BLaER1 (cell line): ENCODE measurements at regions not wholly inside any gene's neighbourhood (a gene's known extent, or its start where the extent isn't known, plus 50 kb on each side); places are given as distances from the start of the nearest gene placed in this dataset.

ENCODE experiments used
- H3K27ac ChIP-seq: shearing (Covaris generic); formaldehyde crosslinking; 2 replicates; pipeline ENCODE4 v1.8.1; 2022
- H3K27me3 ChIP-seq: shearing (Covaris generic); formaldehyde crosslinking; 2 replicates; pipeline ENCODE4 v1.8.1; 2022
- H3K36me3 ChIP-seq: shearing (Covaris generic); formaldehyde crosslinking; 2 replicates; pipeline ENCODE4 v1.8.1; 2022
- H3K4me1 ChIP-seq: shearing (Covaris generic); formaldehyde crosslinking; 2 replicates; pipeline ENCODE4 v1.8.1; 2022
- H3K4me2 ChIP-seq: shearing (Covaris generic); formaldehyde crosslinking; 2 replicates; pipeline ENCODE4 v1.8.1; 2022
- H3K4me3 ChIP-seq: shearing (Covaris generic); formaldehyde crosslinking; 2 replicates; pipeline ENCODE4 v1.8.1; 2022
- H3K9ac ChIP-seq: shearing (Covaris generic); formaldehyde crosslinking; 2 replicates; pipeline ENCODE4 v1.8.1; 2022
- H3K9me3 ChIP-seq: shearing (Covaris generic); formaldehyde crosslinking; 2 replicates; pipeline ENCODE4 v1.8.1; 2022
- H4K20me1 ChIP-seq: shearing (Covaris generic); formaldehyde crosslinking; 2 replicates; pipeline ENCODE4 v1.8.1; 2022
- Cebpa-rat ChIP-seq: shearing (Covaris generic); IDR thresholded peaks from 2 replicates; pipeline ENCODE4 v1.8.1; 2022

DNA sequence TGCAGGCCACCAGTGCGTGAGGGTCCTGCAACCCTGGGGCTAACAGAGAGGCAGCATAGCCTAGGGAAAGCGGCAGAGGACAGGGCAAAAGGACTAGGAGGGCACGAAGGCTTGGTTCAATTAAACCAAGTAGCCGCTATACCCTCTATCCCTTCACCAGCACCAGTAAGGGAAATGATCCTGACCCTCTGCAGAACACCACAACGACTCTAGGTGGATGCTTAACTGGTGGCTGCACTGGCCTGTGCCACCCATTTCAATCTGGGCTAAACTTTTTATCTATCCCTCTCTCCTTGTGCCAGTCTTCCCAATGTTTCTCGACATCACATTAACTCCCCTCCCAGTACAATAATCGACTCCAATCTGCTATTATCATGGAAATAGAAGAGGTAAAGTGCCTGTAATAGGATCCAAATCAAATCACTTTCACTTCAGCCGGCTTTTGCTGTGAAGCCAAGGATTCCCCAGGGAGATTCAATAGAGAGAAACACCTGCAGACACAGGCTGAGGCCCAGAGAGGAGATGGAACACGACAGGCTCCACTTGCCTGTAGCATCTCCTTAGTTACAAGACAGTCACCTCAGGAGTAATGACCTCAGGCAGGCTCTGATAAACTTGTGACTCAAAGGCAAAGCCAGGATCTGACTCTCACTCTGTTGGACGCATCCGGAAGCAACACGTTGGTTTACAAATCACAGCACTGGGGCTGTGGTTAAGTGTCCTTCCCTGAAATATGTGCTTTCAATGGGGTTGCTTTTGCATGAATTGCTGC is 791.6 kb upstream of the ARRDC4 start:
- no peaks in the 10 kb centered on the region for H3K36me3 ChIP-seq
- no peaks in the 10 kb centered on the region for H4K20me1 ChIP-seq
- no peak overlapping the region for H3K4me3 ChIP-seq
- H3K4me2 ChIP-seq, result no peak overlapping the region
- H3K27me3 ChIP-seq, result no peaks in the 10 kb centered on the region
- H3K27ac ChIP-seq, result no peak overlapping the region
- no peak for TF ChIP-seq Cebpa-rat
- no peak overlapping the region for H3K9ac ChIP-seq
- 0 out of 2 replicates have a peak, but pooled peaks cover 5% of the 10 kb centered on the region for H3K9me3 ChIP-seq
- no peaks in the 10 kb centered on the region for H3K4me1 ChIP-seq

DNA sequence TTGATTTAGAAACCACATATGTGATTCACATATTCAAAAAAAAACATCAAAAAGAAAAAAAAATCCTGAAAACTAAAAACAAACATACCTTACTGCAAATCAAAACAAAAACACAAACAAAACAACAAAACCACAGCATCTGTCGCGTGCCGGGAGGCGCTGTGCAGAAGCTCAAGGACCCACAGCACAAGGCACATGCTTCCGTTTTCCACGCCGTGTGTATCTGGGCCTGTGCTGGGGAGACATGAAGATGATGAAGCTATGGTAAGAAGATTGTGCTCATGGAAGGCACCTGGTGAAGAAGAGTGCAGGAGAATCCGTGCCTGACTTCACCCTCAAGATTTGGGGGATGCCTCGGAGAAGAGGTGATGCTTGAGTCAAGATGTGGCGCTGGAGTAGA is 788.9 kb upstream of the ARRDC4 start:
- Histone ChIP-seq H3K4me3 (no peak overlapping the region), H3K9me3 (0 out of 2 replicates have a peak, but pooled peaks cover 5% of the 10 kb centered on the region), H3K27me3 (no peaks in the 10 kb centered on the region), H3K4me1 (no peaks in the 10 kb centered on the region), H3K27ac (no peak overlapping the region), H4K20me1 (no peaks in the 10 kb centered on the region), H3K4me2 (no peak overlapping the region), H3K9ac (no peak overlapping the region), H3K36me3 (no peaks in the 10 kb centered on the region)
- no peak for TF ChIP-seq Cebpa-rat

GRCh38 chr15:97174886-97175540 is 785.5 kb upstream of the ARRDC4 start:
- Histone ChIP-seq H3K4me3 (no peak overlapping the region), H3K9ac (no peak overlapping the region), H3K9me3 (0 out of 2 replicates have a peak, but pooled peaks cover 5% of the 10 kb centered on the region), H3K27me3 (no peaks in the 10 kb centered on the region), H3K4me1 (no peaks in the 10 kb centered on the region), H3K27ac (no peak overlapping the region), H3K36me3 (no peaks in the 10 kb centered on the region), H4K20me1 (no peaks in the 10 kb centered on the region), H3K4me2 (no peak overlapping the region)
- no peak for TF ChIP-seq Cebpa-rat

DNA sequence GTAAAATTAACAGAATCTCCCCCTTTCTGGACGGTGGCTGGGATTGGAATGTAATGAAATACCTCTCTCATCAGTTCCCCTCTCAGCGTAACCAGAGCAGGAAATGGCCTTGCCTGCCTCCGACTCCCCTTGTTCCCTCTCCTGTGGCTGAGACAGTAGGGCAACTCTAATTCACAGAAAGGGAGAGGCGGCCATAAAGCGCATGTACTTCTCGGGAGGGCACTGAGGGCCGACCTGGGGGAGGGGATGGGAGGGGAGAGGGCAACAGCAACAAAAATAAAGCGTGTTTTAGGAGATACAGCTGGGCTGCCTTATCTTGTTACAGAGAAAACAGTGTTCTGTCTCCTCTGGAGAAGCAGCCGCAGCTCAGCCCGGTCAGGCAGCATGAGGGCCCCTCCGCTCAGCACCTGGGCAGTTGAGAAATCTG is 783.3 kb upstream of the ARRDC4 start:
- Histone ChIP-seq H3K27ac (no peak overlapping the region), H4K20me1 (no peaks in the 10 kb centered on the region), H3K9me3 (0 out of 2 replicates have a peak, but pooled peaks cover 5% of the 10 kb centered on the region), H3K4me3 (no peak overlapping the region), H3K4me1 (no peaks in the 10 kb centered on the region), H3K9ac (no peak overlapping the region), H3K4me2 (no peak overlapping the region), H3K36me3 (no peaks in the 10 kb centered on the region), H3K27me3 (no peaks in the 10 kb centered on the region)
- TF ChIP-seq Cebpa-rat, result no peak

DNA sequence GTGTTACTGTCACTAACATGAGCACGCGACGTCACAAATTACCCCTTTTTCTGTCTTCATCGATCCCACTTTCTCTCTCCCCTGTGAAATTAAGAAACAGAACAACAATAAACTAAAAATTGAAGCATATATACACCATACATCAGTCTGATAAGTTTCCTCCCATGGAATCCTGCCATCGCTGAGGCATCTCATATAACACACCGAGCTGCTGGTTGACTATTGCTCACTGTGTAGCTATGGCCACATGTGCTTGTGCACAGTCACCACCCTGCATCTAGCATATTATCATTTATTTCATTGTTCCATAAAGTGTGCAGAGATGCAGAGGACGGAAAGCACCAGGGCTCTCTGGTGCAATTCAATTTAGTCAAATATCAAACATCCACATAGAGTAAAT is 777.9 kb upstream of the ARRDC4 start:
- no peak for TF ChIP-seq Cebpa-rat
- H3K4me2 ChIP-seq, result no peak overlapping the region
- H3K36me3 ChIP-seq, result no peaks in the 10 kb centered on the region
- H3K27me3 ChIP-seq, result no peaks in the 10 kb centered on the region
- no peaks in the 10 kb centered on the region for H3K4me1 ChIP-seq
- H3K27ac ChIP-seq, result no peak overlapping the region
- H3K9ac ChIP-seq, result no peak overlapping the region
- H3K9me3 ChIP-seq, result no peaks in the 10 kb centered on the region
- no peak overlapping the region for H3K4me3 ChIP-seq
- no peaks in the 10 kb centered on the region for H4K20me1 ChIP-seq

GRCh38 chr15:97189162-97189780 is 771.2 kb upstream of the ARRDC4 start:
- no peak overlapping the region for H3K4me3 ChIP-seq
- H3K27me3 ChIP-seq, result no peaks in the 10 kb centered on the region
- no peak overlapping the region for H3K4me2 ChIP-seq
- H3K36me3 ChIP-seq, result no peaks in the 10 kb centered on the region
- H3K4me1 ChIP-seq, result no peaks in the 10 kb centered on the region
- H3K27ac ChIP-seq, result no peak overlapping the region
- H3K9ac ChIP-seq, result no peak overlapping the region
- no peaks in the 10 kb centered on the region for H3K9me3 ChIP-seq
- no peak for TF ChIP-seq Cebpa-rat
- H4K20me1 ChIP-seq, result no peaks in the 10 kb centered on the region

- Histone ChIP-seq H4K20me1 (no peaks in the 10 kb centered on the region), H3K9me3 (no peaks in the 10 kb centered on the region), H3K27ac (no peak overlapping the region), H3K4me3 (no peak overlapping the region), H3K9ac (no peak overlapping the region), H3K36me3 (no peaks in the 10 kb centered on the region), H3K27me3 (no peaks in the 10 kb centered on the region), H3K4me1 (no peaks in the 10 kb centered on the region), H3K4me2 (no peak overlapping the region)
- no peak for TF ChIP-seq Cebpa-rat
Observed at GRCh38 chr15:97194750-97195149, 765.8 kb upstream of the ARRDC4 start.

- H4K20me1 ChIP-seq, result no peaks in the 10 kb centered on the region
- no peak overlapping the region for H3K4me2 ChIP-seq
- H3K36me3 ChIP-seq, result no peaks in the 10 kb centered on the region
- no peaks in the 10 kb centered on the region for H3K9me3 ChIP-seq
- H3K4me1 ChIP-seq, result no peaks in the 10 kb centered on the region
- TF ChIP-seq Cebpa-rat, result no peak
- no peak overlapping the region for H3K27ac ChIP-seq
- no peaks in the 10 kb centered on the region for H3K27me3 ChIP-seq
- no peak overlapping the region for H3K9ac ChIP-seq
- no peak overlapping the region for H3K4me3 ChIP-seq
Observed at GRCh38 chr15:97196048-97197014, 764.2 kb upstream of the ARRDC4 start.

GRCh38 chr15:97199393-97200051 is 761.0 kb upstream of the ARRDC4 start:
- no peaks in the 10 kb centered on the region for H3K9me3 ChIP-seq

More at GRCh38 chr15:97199393-97200051, 761.0 kb upstream of the ARRDC4 start:
- H4K20me1 ChIP-seq, result no peaks in the 10 kb centered on the region
- no peak overlapping the region for H3K9ac ChIP-seq
- H3K4me1 ChIP-seq, result no peaks in the 10 kb centered on the region
- no peaks in the 10 kb centered on the region for H3K27me3 ChIP-seq
- no peak overlapping the region for H3K27ac ChIP-seq
- TF ChIP-seq Cebpa-rat, result no peak
- H3K36me3 ChIP-seq, result no peaks in the 10 kb centered on the region
- H3K4me3 ChIP-seq, result no peak overlapping the region
- H3K4me2 ChIP-seq, result no peak overlapping the region
